C4-2B (cell line): ENCODE measurements at regions not wholly inside any gene's neighbourhood (a gene's known extent, or its start where the extent isn't known, plus 50 kb on each side); places are given as distances from the start of the nearest gene placed in this dataset.

Experiments
- ZFX ChIP-seq: fragments of 450-650 bp; IDR thresholded peaks from 2 replicates; pipeline ENCODE4 v1.6.1; 2017
- TF ChIP-seq, protein P1 (sequence below): fragments of 450-650 bp; conservative IDR thresholded peaks from 2 replicates; pipeline ENCODE4 v1.5.1; 2017; ENCODE audit warnings: mild to moderate bottlenecking

DNA sequence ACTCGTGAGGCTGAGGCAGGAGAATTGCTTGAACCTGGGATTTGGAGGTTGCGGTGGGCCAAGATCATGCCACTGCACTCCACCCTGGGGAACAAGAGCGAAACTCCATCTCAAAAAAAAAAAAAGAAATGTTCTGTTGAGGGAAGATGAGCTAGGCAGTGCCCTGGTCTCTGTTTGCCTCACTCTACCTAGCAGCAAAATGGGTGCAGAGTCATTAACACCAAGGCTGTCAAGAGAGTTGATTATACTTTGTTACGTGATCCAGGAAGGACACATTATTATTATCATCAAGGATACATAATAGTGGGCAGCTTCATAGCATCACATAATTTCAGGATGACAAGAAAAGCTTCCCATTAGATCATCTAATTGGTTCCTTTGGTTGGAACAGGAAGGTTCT is 84.3 kb upstream of the MAP1LC3B2 start:
- TF ChIP-seq, protein P1, sequence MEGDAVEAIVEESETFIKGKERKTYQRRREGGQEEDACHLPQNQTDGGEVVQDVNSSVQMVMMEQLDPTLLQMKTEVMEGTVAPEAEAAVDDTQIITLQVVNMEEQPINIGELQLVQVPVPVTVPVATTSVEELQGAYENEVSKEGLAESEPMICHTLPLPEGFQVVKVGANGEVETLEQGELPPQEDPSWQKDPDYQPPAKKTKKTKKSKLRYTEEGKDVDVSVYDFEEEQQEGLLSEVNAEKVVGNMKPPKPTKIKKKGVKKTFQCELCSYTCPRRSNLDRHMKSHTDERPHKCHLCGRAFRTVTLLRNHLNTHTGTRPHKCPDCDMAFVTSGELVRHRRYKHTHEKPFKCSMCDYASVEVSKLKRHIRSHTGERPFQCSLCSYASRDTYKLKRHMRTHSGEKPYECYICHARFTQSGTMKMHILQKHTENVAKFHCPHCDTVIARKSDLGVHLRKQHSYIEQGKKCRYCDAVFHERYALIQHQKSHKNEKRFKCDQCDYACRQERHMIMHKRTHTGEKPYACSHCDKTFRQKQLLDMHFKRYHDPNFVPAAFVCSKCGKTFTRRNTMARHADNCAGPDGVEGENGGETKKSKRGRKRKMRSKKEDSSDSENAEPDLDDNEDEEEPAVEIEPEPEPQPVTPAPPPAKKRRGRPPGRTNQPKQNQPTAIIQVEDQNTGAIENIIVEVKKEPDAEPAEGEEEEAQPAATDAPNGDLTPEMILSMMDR = no peak
- TF ChIP-seq ZFX = no peak
